Epithelial cell of esophagus (primary cell): ENCODE measurements at regions not wholly inside any gene's neighbourhood (a gene's known extent, or its start where the extent isn't known, plus 50 kb on each side); places are given as distances from the start of the nearest gene placed in this dataset.

Experiments
- DNase-seq: peaks from one replicate; pipeline ENCODE4 v3.0.0; 2010; ENCODE audit warnings: low read depth
- H3K4me3 ChIP-seq: 2 replicates; pipeline ENCODE4 v1.5.1; 2011; ENCODE audit warnings: mild to moderate bottlenecking, low read length, control low read depth
- TF ChIP-seq, protein P1 (sequence below): IDR thresholded peaks from 2 replicates; pipeline ENCODE4 v1.5.1; 2011; ENCODE audit warnings: low read depth, mild to moderate bottlenecking, low read length, control low read depth, inconsistent platforms; ENCODE audit not compliant: insufficient read depth; ENCODE audit errors: missing control alignments

DNA sequence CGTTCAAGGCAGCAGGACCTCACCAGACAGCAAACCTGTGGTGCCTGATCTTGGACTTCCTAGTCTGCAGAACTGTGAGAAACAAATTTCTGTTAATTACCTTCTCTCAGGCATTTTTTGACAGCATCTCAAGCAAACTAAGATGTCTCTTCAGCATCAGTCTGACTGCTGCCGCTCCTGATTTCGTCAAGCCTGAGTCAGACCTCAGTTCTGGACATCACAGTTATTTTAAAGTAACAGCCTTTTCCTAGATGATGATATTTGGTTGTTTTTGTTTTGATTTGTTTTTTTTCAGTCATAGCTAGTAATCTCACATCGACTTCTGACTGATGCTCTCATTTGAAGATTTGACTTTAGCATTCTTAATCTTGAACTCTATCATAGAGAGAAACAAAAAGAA, 71.9 kb downstream of the BLID start:
- TF ChIP-seq, protein P1, sequence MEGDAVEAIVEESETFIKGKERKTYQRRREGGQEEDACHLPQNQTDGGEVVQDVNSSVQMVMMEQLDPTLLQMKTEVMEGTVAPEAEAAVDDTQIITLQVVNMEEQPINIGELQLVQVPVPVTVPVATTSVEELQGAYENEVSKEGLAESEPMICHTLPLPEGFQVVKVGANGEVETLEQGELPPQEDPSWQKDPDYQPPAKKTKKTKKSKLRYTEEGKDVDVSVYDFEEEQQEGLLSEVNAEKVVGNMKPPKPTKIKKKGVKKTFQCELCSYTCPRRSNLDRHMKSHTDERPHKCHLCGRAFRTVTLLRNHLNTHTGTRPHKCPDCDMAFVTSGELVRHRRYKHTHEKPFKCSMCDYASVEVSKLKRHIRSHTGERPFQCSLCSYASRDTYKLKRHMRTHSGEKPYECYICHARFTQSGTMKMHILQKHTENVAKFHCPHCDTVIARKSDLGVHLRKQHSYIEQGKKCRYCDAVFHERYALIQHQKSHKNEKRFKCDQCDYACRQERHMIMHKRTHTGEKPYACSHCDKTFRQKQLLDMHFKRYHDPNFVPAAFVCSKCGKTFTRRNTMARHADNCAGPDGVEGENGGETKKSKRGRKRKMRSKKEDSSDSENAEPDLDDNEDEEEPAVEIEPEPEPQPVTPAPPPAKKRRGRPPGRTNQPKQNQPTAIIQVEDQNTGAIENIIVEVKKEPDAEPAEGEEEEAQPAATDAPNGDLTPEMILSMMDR: no peak
- peak; percentile 19 for DNase-seq
- H3K4me3 ChIP-seq: no peak overlapping the region

DNA sequence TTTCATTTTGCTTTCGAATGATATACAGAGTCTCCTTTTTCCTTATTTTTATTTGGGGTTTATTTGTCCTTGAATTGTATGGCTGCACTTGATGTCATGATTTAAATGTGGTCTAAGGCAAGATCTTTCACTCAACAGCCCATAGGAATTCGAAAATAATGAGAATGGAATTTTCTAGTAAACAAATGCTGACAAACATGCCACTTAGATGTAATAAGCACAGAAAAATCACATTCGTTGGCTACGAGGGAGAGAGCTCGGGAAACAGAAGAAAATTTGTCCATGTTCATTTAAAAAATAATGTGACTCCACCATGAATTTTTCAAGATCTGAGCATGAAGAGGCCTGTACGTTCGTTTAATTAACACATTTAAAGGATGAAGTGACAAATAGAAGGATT, 73.0 kb downstream of the BLID start:
- TF ChIP-seq, protein P1: no peak
- no peak for DNase-seq
- H3K4me3 ChIP-seq: no peak overlapping the region

DNA sequence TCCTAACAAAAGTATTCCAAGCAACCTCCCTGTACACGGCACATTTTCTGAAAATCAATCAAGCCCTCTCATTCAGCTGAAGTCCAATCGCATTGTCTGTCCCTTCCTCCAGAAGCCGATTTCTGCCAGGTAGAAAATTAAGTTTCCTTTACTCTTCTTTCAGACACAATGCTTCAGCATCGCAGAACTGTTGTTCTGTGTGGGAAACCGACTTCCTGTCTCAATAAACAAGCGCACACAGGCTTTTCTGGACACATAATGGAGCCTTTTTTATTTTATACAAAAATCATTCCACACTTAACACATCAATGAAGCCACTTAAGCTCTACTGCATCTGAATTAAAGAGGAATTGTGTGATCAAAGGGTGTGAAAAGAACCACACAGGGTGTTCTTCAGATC, 75.6 kb downstream of the BLID start:
- TF ChIP-seq, protein P1: no peak
- DNase-seq: no peak
- H3K4me3 ChIP-seq: no peak overlapping the region

DNA sequence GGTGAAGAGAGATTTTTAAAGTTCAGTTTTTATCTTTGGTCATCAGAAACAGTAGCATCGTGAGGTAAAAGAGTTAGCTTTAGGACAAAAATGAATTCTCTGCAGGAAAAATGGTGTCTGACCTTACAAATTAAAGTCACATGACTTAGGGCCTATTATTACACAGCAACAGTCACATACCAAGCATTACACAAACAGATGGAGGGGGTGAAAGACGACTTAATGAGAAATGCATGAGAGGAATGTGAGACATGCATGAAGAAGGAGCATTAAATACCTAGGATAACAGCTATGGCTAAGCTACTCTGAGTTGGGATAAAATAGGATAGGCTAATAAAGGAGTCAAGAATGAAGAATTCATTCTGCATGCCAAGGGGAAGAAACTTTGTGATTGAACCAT, 77.5 kb downstream of the BLID start:
- TF ChIP-seq, protein P1: no peak
- peak; percentile 42 for DNase-seq
- no peak overlapping the region for H3K4me3 ChIP-seq

DNA sequence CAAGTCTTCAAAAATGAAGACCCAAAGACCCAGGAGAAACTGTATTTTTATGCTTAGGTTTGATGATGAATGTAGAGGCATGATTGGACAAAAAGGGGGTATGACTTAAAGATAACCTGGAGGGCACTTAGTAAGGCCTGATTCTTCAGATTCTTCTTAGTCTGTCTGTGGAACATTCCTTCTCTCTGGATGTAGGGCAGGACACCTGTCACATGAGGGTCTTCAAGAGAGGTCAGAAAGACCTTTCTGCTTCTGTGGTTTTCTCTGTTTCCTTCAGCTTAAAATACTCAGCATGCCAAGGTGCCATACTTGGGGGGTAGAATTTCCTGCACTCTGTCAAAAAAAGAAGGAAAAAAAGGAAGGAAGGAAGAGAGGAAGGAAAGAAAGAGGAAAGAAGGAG, 78.1 kb downstream of the BLID start:
- DNase-seq: no peak
- TF ChIP-seq, protein P1: no peak
- no peak overlapping the region for H3K4me3 ChIP-seq

DNA sequence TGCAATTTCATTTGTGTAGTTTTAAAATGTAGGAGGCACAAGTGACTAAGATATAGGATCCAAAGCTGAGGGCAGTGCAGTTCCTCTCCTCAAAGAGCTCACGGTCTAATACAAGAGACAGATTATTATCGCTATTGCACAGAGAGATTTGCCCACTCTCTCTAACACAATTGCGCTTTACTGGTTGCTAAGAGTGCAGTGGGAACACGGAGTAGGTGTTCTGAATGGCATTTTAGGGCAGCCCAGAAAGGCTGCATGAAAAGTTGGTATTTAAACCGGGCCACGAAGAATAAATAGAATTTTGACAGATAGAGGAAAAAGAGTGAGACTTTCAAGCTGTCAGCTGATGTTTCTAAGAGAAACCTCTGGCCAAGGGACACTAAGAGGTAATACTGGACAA, 79.5 kb downstream of the BLID start:
- TF ChIP-seq, protein P1: no peak
- H3K4me3 ChIP-seq: no peak overlapping the region
- no peak for DNase-seq

DNA sequence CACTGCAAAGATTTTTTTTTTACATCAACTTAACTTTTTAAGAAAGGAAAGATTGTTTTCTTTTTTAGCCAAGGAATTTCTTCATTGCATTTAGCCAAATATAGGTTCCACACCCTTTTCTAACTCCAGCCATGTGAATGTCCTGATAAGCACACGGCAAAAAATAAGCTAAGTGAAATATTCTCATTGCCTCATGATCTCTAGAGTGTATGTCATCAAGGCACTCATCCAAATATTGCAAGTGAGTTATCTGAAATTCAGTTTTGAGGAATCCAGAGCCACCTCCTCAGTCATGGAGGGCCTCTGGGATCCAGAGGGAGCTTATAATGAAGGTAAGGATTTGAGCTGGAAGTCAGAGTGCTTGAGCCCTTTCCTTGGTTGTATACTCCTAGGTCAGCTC, 80.0 kb downstream of the BLID start:
- no peak overlapping the region for H3K4me3 ChIP-seq
- DNase-seq: no peak
- TF ChIP-seq, protein P1: no peak
